HG03460 (cell line): ENCODE measurements at regions not wholly inside any gene's neighbourhood (a gene's known extent, or its start where the extent isn't known, plus 50 kb on each side); places are given as distances from the start of the nearest gene placed in this dataset.
"Not testable (repeated sequence)": the region's sequence is repeated elsewhere in the genome, so short reads cannot be mapped to it uniquely, and the experiment has no call there.

Experiments used
- ATAC-seq: cut with Tn5 transposase; IDR thresholded peaks from one replicate; pipeline ENCODE4 v1.9.1; 2021; ENCODE audit not compliant: unreplicated experiment

DNA sequence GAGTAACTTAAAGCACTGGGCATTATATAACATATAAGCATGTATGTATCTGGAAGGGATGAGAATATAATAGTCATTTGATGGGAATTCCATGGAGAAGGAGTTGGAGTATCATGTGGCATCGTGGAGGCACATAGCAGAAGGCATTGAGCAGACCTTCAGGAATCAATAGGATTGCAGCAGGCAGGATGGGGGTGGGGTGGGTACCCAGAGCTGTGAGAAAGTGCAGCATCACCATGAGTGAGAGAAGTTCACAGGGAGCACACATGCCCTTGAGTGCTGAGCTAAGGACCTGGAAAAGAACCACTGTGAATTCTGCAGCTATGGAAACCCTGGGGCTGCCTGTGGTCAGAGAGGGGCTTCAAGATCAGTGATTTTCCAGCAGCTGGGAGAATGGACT lies 57.3 kb downstream of the MED10 start:
- no peak for ATAC-seq

DNA sequence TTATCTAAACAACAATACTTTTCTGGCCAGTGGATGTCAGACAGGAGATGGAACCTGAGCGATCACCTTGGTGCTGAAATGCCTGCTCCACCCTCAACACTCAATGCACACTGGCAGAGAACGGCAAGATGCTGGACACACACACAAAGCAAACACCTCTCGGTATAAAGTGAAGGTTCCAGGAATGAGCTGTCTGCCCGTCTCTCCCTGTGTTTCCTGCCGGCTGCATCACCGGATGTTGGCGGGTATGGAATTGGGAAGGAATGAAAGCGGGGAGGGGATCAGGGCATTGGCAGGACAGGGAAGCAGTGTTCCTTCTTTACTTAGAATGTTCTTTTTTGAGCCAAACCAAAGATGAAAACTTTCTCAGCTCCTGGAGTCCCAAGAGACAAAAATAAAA lies 59.2 kb downstream of the MED10 start:
- ATAC-seq: no peak

DNA sequence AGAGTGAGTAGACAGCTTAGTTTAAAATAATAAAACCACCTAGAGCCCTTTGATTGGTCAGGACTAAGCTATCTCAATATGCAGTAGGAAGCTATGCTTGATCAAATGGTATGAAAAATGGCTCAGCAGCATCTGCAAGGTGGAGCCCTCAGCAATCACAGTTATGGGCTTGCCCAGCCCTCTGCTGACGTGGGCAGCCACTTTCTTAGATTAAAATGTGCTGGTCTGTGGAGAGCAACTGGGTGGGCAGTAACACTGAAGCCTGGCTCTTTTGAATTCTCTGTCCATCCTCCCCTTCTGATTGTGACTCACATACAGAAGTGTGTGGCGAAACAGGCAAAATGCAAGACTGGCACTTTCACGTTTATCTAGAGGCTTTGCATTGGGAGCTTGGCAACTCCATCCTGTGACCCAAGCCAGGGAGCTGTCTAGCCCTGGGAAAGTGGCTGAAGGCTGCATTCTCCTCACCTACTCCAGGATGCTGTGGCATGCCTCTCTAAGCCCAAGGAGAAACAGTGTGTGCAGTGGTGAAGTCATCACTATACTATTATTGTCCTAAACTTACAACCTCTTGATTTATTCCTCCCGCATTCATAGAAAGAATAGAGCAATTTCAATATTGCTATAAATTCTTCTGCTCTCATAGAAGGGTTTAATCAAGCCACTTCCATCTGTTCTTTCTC lies 61.1 kb downstream of the MED10 start:
- no peak for ATAC-seq

- ATAC-seq: no peak
Measured at GRCh38 chr5:6315580-6315979, 62.8 kb downstream of the MED10 start.

DNA sequence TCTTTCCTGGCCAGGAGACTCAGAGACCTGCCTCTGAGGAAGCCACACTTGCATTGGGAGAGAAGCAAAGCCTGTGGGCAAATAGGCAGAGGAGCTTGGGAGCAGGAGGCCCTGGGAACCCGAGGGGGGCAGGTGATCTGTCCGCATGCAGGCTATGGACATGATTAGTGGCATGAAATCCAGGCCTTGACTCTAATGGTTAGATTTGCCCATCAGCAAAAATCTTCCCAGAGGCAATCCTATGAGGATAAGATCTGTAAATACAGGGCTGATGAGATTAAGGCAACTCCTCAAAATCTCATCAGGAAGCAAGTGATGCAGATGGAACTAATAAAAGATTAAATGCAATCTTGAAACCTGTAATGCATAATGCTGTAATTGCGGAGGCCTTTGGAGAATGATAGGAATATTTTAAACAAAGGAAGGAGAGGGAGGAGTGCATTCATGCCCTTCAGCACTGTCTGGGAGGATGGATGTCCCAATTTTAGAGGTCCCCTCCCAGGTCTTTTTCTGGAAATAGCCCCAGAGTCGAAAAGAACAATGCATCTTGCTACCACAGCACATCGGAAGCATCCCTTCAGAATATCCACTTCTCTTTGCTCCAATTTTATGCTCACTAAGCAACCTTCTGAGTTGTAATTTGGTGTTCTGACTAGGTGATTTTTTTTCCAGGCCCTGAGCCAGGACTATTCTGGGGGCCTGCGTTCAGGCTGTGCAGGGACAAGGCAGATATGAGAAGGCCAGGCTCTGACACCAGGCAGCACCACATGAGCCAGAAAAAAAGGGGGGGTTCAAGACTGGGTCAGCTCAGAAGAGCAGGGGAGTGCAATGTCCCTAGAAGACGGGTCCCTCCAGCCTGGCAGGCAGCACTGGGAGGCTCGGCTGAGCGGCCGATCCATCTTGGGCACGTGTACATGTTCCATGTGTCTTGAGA lies 66.5 kb downstream of the MED10 start:
- ATAC-seq: no peak

GRCh38 chr5:6309949-6310348 lies 68.4 kb downstream of the MED10 start:
- no peak for ATAC-seq

DNA sequence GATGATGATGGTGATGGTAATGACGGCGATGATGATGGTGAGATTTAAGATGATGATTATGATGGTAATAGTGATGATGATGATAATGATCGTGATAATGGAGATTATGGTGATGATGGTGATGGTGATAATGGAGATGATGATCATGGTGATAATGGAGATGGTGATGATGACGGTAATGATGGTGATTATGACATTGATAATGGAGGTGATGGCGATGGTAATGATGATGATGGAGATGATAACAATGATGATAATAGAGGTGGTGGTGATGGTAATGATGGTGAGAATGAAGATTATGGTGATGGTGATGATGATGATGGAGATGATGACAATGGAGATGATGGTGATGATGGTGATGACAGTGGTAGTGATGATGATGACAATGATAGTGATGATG lies 69.7 kb downstream of the MED10 start:
- no peak for ATAC-seq

DNA sequence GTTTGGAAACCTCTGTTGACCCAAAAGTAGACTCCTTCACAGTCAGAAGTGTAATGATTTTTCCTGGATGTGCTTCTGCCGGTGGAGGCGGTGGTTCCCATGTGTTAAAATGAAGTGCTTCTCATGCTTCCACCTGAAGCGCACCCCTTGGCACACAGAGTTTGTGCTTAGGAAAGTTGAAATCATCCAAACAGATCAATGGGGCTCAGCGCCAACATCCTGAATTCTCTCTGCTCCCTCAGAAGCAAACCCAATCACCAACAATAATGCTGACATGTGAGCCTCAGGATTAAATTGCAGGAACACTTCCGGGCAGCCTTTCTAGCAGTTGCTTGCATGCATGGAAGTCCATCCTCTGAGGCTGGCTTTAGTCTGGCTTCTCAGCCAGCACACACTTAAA lies 71.0 kb downstream of the MED10 start:
- ATAC-seq: no peak

DNA sequence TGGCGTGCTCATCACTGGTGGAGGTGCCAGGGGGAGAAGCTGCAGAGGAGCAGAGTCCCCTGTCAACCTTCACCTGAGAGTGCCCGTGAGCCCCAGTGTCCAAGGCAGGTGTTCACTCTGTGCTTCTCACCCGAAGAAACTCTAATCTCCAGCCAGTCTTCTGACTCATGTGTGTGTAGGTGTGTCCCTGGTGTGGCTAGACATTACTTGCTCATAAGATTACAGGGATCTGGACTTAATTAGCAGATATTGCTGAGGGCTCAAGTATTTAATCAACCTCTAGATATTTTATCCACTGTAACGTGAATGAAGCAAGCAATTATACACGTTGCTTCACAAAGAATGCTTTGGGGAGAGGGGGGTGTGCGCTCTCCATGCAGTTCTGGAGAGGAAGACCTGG lies 72.5 kb downstream of the MED10 start:
- ATAC-seq: no peak

GRCh38 chr5:6302684-6303083 lies 75.7 kb downstream of the MED10 start:
- ATAC-seq: no peak

DNA sequence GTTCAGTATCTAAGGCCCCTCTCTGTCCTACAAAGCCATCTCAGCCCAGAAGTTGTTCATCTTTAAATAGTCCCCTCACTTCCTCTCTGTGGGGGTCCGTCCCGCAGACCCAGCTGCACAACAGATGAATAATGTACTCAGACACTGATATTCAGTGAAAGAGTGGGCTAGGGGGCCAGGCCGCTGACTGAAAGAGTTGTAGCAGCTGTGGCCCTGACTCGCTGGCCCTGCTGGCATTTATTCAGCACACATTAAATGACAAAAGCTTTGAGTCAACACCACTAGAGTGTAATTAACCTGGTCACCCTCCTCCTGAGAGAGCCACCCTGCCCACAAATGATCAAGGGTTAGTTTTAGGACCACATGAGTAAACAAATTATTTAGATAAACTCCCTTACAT lies 76.3 kb downstream of the MED10 start:
- ATAC-seq: no peak

GRCh38 chr5:6296524-6296923 lies 81.8 kb downstream of the MED10 start:
- no peak for ATAC-seq

- ATAC-seq: no peak
Measured at GRCh38 chr5:6291961-6292360, 86.4 kb downstream of the MED10 start.

DNA sequence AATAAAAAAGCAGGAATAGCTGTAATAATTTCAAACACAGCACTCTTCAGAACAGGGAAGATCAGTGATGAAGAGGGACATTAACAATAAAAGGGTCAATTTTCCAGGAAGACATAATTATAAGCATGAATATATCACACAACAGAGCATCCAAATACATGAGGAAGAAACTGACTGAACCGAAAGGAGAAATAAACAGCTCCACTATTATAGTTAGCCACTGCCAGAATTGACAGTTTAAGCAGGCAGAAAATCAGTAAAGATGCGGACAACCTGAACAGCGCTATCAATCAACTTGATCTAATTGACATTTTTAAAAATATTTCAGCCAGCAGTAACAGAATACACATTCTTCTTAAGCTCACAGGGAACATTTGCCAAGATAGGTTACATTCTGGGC lies 89.1 kb downstream of the MED10 start:
- ATAC-seq: no peak

DNA sequence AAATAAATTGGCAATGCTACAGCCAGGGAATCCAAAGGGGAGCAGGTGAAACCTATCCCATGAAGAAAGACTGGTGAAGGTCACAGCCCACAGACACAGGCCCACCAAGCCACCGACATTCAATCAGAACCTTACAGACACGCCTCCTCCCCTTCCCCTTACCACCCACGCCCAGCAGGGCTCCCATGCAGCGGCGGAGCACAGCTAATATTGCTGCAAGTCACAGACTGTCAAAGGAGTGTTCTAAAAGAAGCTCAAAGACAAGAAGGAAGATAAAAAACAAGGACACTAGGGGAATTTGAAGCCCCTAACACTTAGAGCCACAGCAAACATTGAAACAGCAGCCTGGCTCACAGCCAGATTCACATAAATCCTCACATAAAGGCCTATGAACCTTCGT lies 91.2 kb downstream of the MED10 start:
- ATAC-seq: no peak

DNA sequence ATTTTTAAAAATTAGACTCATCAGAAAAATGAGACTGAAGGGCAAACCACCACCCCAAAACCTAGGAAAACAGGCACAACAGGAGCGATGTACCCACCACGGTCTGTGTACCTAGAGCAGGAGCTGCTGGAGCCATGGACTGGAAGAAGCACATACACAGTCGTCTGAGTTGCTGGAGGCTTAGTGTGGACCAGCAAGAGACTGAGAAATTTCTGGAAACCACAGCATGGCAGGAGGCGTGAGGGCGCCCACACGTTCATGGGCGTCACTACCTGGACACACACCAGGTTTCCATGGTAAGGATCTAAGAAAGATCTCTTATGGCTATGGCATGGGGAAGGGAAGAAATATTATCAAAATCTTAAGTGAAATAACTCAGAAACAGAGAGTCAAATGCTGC lies 91.9 kb downstream of the MED10 start:
- no peak for ATAC-seq

DNA sequence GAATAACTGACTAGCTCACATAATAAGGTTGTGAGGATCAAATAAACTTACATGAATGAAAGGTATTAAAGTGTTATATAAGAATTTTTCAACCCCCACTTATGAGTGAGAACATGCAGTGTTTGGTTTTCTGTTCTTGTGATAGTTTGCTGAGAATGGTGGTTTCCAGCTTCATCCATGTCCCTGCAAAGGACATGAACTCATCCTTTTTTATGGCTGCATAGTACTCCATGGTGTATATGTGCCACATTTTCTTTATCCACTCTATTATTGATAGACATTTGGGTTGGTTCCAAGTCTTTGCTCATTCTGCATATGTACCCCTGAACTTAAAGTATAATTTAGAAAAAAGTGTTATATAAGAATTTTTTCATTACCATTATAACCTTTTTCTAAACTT lies 93.9 kb downstream of the MED10 start:
- not testable (repeated sequence) for ATAC-seq

- ATAC-seq: no peak
Measured at GRCh38 chr5:6282352-6282751, 96.0 kb downstream of the MED10 start.

GRCh38 chr5:6281818-6282217 lies 96.5 kb downstream of the MED10 start:
- no peak for ATAC-seq

- no peak for ATAC-seq
Measured at GRCh38 chr5:6280425-6281100, 97.8 kb downstream of the MED10 start.

GRCh38 chr5:6279607-6280006 lies 98.7 kb downstream of the MED10 start:
- ATAC-seq: no peak
